H1 (cell line): ENCODE measurements at regions not wholly inside any gene's neighbourhood (a gene's known extent, or its start where the extent isn't known, plus 50 kb on each side); places are given as distances from the start of the nearest gene placed in this dataset.

Experiments
- CHD7 ChIP-seq: fragments of 300-600 bp; sonication (generic); IDR thresholded peaks from 2 replicates; pipeline ENCODE4 v1.7.1; 2012; ENCODE audit warnings: low read length, moderate library complexity, mild to moderate bottlenecking, inconsistent platforms; ENCODE audit not compliant: insufficient replicate concordance

GRCh38 chr7:9307131-9307530 lies 873.7 kb downstream of the NXPH1 start (continued):
- no peak for TF ChIP-seq CHD7
